HepG2 (cell line): ENCODE measurements at regions not wholly inside any gene's neighbourhood (a gene's known extent, or its start where the extent isn't known, plus 50 kb on each side); places are given as distances from the start of the nearest gene placed in this dataset.

Experiments used
- ATAC-seq: fragments of 200-7000 bp; cut with Tn5 transposase; 3 replicates; pipeline ENCODE4 v1.9.1; 2020; ENCODE audit warnings: mild to moderate bottlenecking, moderate library complexity
- BruUV-seq: library from RNA; stranded (reverse); fragments of 400-500 nt; replicated peaks from 2 replicates; lab custom pipeline; 2021; lab: Mats Ljungman, UMichigan
- CTCF ChIA-PET: fragments of 300-600 bp; formaldehyde crosslinking; extraction: SDS; loops from one replicate; lab custom pipeline; 2021; ENCODE audit warnings: low total read pairs, inconsistent platforms, low intra/inter-chr PET ratio; lab: Yijun Ruan, JAX
- POLR2A ChIA-PET: fragments of 350-600 bp; sonication (Branson Sonifier 250); formaldehyde crosslinking; loops from one replicate; lab custom pipeline; 2020; ENCODE audit warnings: antibody characterized with exemption, inconsistent platforms; lab: Yijun Ruan, JAX
- DNase-seq: peaks from one replicate; pipeline ENCODE4 v3.0.0-alpha.2; 2015; ENCODE audit warnings: low spot score
- FAIRE-seq: peaks from 3 replicates; lab custom pipeline; 2011; peaks lifted over from hg19 to GRCh38; lab: Jason Lieb, UNC
- H2AFZ ChIP-seq: one replicate; pipeline ENCODE4 v1.6.1; 2011; ENCODE audit warnings: low read length, inconsistent platforms
- H3K27ac ChIP-seq: fragments of 300-600 bp; 3 replicates; pipeline ENCODE4 v1.8.0; 2011; ENCODE audit warnings: mixed run types, mild to moderate bottlenecking, mixed read lengths, low read length, inconsistent platforms; ENCODE audit not compliant: insufficient read depth; ENCODE audit errors: extremely low read length
- H3K27me3 ChIP-seq, 2 experiments: fragments of 200-600 bp in 1 of 2; 2 replicates in 1 of 2; 3 replicates in 1 of 2; pipeline versions ENCODE4 v1.6.0 to v1.8.0; 2011; ENCODE audit warnings: low read length in 2 of 2, mild to moderate bottlenecking in 2 of 2, moderate library complexity in 2 of 2, inconsistent platforms in 1 of 2; ENCODE audit not compliant: insufficient read depth in 2 of 2, control insufficient read depth in 1 of 2
- H3K36me3 ChIP-seq, 2 experiments: fragments of 200-600 bp in 1 of 2; replicated peaks in 1 of 2; 2 replicates in 1 of 2; 3 replicates in 1 of 2; pipeline versions ENCODE4 v1.5.1 to v1.8.0; 2011; ENCODE audit warnings: low read length in 2 of 2, inconsistent platforms in 1 of 2; ENCODE audit not compliant: insufficient read depth in 2 of 2, control insufficient read depth in 1 of 2
- H3K4me1 ChIP-seq: 2 replicates; pipeline ENCODE4 v1.5.1; 2012; ENCODE audit warnings: low read length, inconsistent platforms; ENCODE audit not compliant: insufficient read depth
- H3K4me2 ChIP-seq: 2 replicates; pipeline ENCODE4 v1.6.0; 2011; ENCODE audit warnings: low read depth, low read length, inconsistent platforms
- H3K4me3 ChIP-seq, 3 experiments: fragments of 200-600 bp in 1 of 3; sonication (generic), shearing (Covaris generic) in 1 of 3; replicated peaks in 1 of 3; 2 replicates each; pipeline ENCODE4 v1.5.1; 2011 to 2016; ENCODE audit warnings: low read length in 3 of 3, inconsistent platforms in 2 of 3, low read depth in 2 of 3, mild to moderate bottlenecking in 2 of 3, control low read depth in 1 of 3, mixed read lengths in 1 of 3; ENCODE audit not compliant: insufficient read depth in 1 of 3
- H3K79me2 ChIP-seq: one replicate; pipeline ENCODE4 v1.6.1; 2011; ENCODE audit warnings: low read length, inconsistent platforms; ENCODE audit not compliant: insufficient read depth
- H3K9ac ChIP-seq: 2 replicates; pipeline ENCODE4 v1.6.0; 2011; ENCODE audit warnings: mild to moderate bottlenecking, low read depth, low read length, inconsistent platforms; ENCODE audit not compliant: insufficient read depth
- H3K9me3 ChIP-seq: 2 replicates; pipeline ENCODE4 v1.5.1; 2012; ENCODE audit warnings: mild to moderate bottlenecking, low read length
- H4K20me1 ChIP-seq: 2 replicates; pipeline ENCODE4 v1.6.0; 2011; ENCODE audit warnings: inconsistent platforms, mild to moderate bottlenecking, low read length, moderate library complexity; ENCODE audit not compliant: insufficient read depth
- FOXA1 ChIP-seq, 2 experiments: fragments of 450-650 bp in 1 of 2; sonication (generic) in 1 of 2; formaldehyde crosslinking in 1 of 2; IDR thresholded peaks; 2 replicates each; pipeline versions ENCODE4 v1.4.0 to v1.6.1; 2016 to 2020; ENCODE audit warnings: missing genetic modification reagents in 1 of 2
- IRX3 ChIP-seq: sonication (generic); formaldehyde crosslinking; IDR thresholded peaks from 2 replicates; pipeline ENCODE4 v1.8.1; 2023; ENCODE audit warnings: mild to moderate bottlenecking, low read depth, missing genetic modification reagents, borderline replicate concordance
- KDM4B ChIP-seq: sonication (generic); formaldehyde crosslinking; IDR thresholded peaks from 2 replicates; pipeline ENCODE4 v1.4.0; 2020; ENCODE audit warnings: missing genetic modification reagents
- NFYB ChIP-seq: sonication (generic); formaldehyde crosslinking; IDR thresholded peaks from 2 replicates; pipeline ENCODE4 v1.4.0; 2020; ENCODE audit warnings: missing genetic modification reagents
- POLR2AphosphoS5 ChIP-seq: IDR thresholded peaks from 2 replicates; pipeline ENCODE4 v1.6.1; 2012; ENCODE audit warnings: low read depth, low read length
- PPARG ChIP-seq: conservative IDR thresholded peaks from 2 replicates; pipeline ENCODE4 v1.6.1; 2016; ENCODE audit warnings: missing biosample characterization, missing genetic modification reagents
- PRMT3 ChIP-seq: sonication (generic); formaldehyde crosslinking; IDR thresholded peaks from 2 replicates; pipeline ENCODE4 v1.8.1; 2022; ENCODE audit warnings: low read depth, mild to moderate bottlenecking, moderate library complexity, missing genetic modification reagents, borderline replicate concordance
- RCOR2 ChIP-seq: IDR thresholded peaks from 2 replicates; pipeline ENCODE4 v1.6.1; 2016; ENCODE audit warnings: missing biosample characterization, missing genetic modification reagents
- SNRNP70 ChIP-seq: fragments of 200-400 bp; formaldehyde crosslinking; IDR thresholded peaks from 2 replicates; pipeline ENCODE4 v1.6.1; 2017; ENCODE audit warnings: mild to moderate bottlenecking, low read depth, low read length, moderate library complexity
- WIZ ChIP-seq: sonication (generic); formaldehyde crosslinking; IDR thresholded peaks from 2 replicates; pipeline ENCODE4 v1.5.1; 2020; ENCODE audit warnings: mild to moderate bottlenecking, missing genetic modification reagents
- ZNF367 ChIP-seq: sonication (generic); formaldehyde crosslinking; IDR thresholded peaks from 2 replicates; pipeline ENCODE4 v1.4.0; 2020; ENCODE audit warnings: missing genetic modification reagents, borderline replicate concordance
- ZNF556 ChIP-seq: sonication (generic); formaldehyde crosslinking; IDR thresholded peaks from 2 replicates; pipeline ENCODE4 v1.4.0; 2020; ENCODE audit warnings: mild to moderate bottlenecking, missing genetic modification reagents, borderline replicate concordance
- ZNF607 ChIP-seq: sonication (generic); formaldehyde crosslinking; IDR thresholded peaks from 2 replicates; pipeline ENCODE4 v1.5.1; 2020; ENCODE audit warnings: missing genetic modification reagents, mild to moderate bottlenecking, borderline replicate concordance
- ZNF878 ChIP-seq: sonication (generic); formaldehyde crosslinking; IDR thresholded peaks from 2 replicates; pipeline ENCODE4 v1.8.1; 2023; ENCODE audit warnings: mild to moderate bottlenecking, missing genetic modification reagents, moderate library complexity
- WGBS: methylation state at CpG from one replicate; pipeline ENCODE4 v1.1.6; 2017; ENCODE audit warnings: low lambda C conversion rate; 5-methylcytosine and 5-hydroxymethylcytosine counted together
- in situ Hi-C: cut with HindIII; loops from 2 replicates; pipeline ENCODE4 v1.10.0; 2017; ENCODE audit warnings: low pct_unique_long_range_greater_than_20kb; ENCODE audit not compliant: extremely low pct_ligation_motif_present
- intact Hi-C: fragments of 100-400 bp; cut with micrococcal nuclease; formaldehyde crosslinking; loops from one replicate; pipeline ENCODE4 v1.10.0; 2022; ENCODE audit not compliant: unreplicated experiment
- TF ChIP-seq, protein P1 (sequence below): sonication (generic); formaldehyde crosslinking; IDR thresholded peaks from 2 replicates; pipeline ENCODE4 v1.4.0; 2020; ENCODE audit warnings: mild to moderate bottlenecking, missing genetic modification reagents
- TF ChIP-seq, protein P2 (sequence below), 2 experiments: fragments of 450-650 bp in 1 of 2; sonication (generic) in 1 of 2; formaldehyde crosslinking; IDR thresholded peaks; 2 replicates each; pipeline versions ENCODE4 v1.5.0 to v1.8.0; 2020 to 2022; ENCODE audit warnings: mild to moderate bottlenecking in 1 of 2, missing genetic modification reagents in 1 of 2
- TF ChIP-seq, protein P3 (sequence below): sonication (generic); formaldehyde crosslinking; IDR thresholded peaks from 2 replicates; pipeline ENCODE4 v1.5.1; 2020; ENCODE audit warnings: missing genetic modification reagents, mild to moderate bottlenecking, borderline replicate concordance

DNA sequence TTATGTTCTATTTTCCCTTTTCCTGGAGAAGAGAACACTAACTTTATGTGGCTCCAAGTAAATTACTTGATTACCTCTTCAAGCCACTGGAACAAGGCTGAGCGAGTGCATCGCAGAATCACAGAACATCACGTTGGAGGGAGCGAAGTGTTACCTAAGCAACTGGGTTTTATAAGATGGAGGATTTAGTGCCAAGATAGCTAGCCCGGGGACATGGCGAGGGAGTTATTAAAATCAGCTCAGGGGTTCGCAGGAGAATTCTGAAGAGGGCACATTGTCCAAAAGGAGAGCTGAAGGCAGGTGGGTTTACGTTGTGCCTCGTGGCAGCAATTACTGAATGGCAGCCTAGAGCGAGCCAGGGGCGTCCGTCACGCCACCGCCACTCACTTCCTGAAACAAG, 563.2 kb upstream of the ADAMTS16 start:
- FAIRE-seq, result no peak
- WGBS, result 54% methylated on average over 14 of the region's 14 CpGs

DNA sequence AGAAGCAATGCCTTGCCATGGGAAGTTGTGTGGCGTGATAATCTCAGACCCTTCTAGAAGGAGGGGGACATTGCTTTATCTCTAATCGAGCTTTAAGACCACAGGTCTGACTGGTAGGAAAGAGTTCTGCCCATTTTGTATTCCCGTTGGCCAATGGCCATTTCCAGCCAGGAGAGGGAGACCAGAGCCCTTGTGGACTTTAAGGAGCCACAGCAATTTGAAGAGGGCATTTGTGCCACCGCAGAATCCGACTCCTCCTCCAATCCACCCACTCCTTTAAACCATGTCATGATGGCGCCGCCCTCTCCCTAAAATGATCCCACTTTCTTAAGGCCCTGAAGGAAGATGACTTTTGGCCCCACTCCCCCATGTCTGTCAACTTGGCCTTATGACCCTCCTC, 560.5 kb upstream of the ADAMTS16 start:
- ATAC-seq (no peak), DNase-seq (no peak), FAIRE-seq (no peak)
- Histone ChIP-seq H3K4me1 (no peaks in the 10 kb centered on the region), H2AFZ (no peak overlapping the region), H3K9ac (no peak overlapping the region), H4K20me1 (no peaks in the 10 kb centered on the region), H3K27me3 (no peaks in the 10 kb centered on the region), H3K27ac (no peak overlapping the region), H3K9me3 (peaks cover 58% of the 10 kb centered on the region), H3K36me3 (no peaks in the 10 kb centered on the region), H3K4me3 (no peak overlapping the region), H3K4me2 (no peak overlapping the region), H3K79me2 (no peaks in the 10 kb centered on the region)
- intact Hi-C loops (no loop called here), in situ Hi-C loops (no loop called here)
- ChIA-PET POLR2A (no interaction called here), CTCF (no interaction called here)
- 56% methylated on average over 5 of the region's 7 CpGs for WGBS
- BruUV-seq, result no TSS peak
- TF ChIP-seq ZNF607 (CRISPR knock-in tag), result no peak
- TF ChIP-seq PPARG (CRISPR knock-in tag), result no peak
- TF ChIP-seq PRMT3 (CRISPR knock-in tag), result no peak
- TF ChIP-seq ZNF878 (CRISPR knock-in tag), result no peak
- TF ChIP-seq, protein P1, sequence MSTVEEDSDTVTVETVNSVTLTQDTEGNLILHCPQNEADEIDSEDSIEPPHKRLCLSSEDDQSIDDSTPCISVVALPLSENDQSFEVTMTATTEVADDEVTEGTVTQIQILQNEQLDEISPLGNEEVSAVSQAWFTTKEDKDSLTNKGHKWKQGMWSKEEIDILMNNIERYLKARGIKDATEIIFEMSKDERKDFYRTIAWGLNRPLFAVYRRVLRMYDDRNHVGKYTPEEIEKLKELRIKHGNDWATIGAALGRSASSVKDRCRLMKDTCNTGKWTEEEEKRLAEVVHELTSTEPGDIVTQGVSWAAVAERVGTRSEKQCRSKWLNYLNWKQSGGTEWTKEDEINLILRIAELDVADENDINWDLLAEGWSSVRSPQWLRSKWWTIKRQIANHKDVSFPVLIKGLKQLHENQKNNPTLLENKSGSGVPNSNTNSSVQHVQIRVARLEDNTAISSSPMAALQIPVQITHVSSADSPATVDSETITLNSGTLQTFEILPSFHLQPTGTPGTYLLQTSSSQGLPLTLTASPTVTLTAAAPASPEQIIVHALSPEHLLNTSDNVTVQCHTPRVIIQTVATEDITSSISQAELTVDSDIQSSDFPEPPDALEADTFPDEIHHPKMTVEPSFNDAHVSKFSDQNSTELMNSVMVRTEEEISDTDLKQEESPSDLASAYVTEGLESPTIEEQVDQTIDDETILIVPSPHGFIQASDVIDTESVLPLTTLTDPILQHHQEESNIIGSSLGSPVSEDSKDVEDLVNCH, result no peak
- no peak for TF ChIP-seq FOXA1 (IDR thresholded peaks at IDR 0.05)
- no peak for TF ChIP-seq FOXA1 (CRISPR knock-in tag; IDR thresholded peaks at IDR 0.05)
- no peak for TF ChIP-seq ZNF556 (CRISPR knock-in tag)
- TF ChIP-seq, protein P2, sequence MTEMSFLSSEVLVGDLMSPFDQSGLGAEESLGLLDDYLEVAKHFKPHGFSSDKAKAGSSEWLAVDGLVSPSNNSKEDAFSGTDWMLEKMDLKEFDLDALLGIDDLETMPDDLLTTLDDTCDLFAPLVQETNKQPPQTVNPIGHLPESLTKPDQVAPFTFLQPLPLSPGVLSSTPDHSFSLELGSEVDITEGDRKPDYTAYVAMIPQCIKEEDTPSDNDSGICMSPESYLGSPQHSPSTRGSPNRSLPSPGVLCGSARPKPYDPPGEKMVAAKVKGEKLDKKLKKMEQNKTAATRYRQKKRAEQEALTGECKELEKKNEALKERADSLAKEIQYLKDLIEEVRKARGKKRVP (CRISPR knock-in tag; IDR thresholded peaks at IDR 0.05), result no peak
- TF ChIP-seq SNRNP70, result no peak
- no peak for TF ChIP-seq WIZ (CRISPR knock-in tag)

More for the DNA sequence above, 563.2 kb upstream of the ADAMTS16 start:
- in situ Hi-C loops, result no loop called here
- H3K79me2 ChIP-seq, result no peaks in the 10 kb centered on the region
- H2AFZ ChIP-seq, result no peak overlapping the region
- ATAC-seq (no peak), DNase-seq (no peak)
- H3K9ac ChIP-seq, result no peak overlapping the region
- no peak for TF ChIP-seq RCOR2 (CRISPR knock-in tag)
- no peak for TF ChIP-seq POLR2AphosphoS5
- TF ChIP-seq KDM4B (CRISPR knock-in tag), result no peak
- no peak for TF ChIP-seq ZNF367 (CRISPR knock-in tag)
- no peak for TF ChIP-seq IRX3
- TF ChIP-seq NFYB (CRISPR knock-in tag), result no peak
- TF ChIP-seq, protein P3, sequence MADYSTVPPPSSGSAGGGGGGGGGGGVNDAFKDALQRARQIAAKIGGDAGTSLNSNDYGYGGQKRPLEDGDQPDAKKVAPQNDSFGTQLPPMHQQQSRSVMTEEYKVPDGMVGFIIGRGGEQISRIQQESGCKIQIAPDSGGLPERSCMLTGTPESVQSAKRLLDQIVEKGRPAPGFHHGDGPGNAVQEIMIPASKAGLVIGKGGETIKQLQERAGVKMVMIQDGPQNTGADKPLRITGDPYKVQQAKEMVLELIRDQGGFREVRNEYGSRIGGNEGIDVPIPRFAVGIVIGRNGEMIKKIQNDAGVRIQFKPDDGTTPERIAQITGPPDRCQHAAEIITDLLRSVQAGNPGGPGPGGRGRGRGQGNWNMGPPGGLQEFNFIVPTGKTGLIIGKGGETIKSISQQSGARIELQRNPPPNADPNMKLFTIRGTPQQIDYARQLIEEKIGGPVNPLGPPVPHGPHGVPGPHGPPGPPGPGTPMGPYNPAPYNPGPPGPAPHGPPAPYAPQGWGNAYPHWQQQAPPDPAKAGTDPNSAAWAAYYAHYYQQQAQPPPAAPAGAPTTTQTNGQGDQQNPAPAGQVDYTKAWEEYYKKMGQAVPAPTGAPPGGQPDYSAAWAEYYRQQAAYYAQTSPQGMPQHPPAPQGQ (CRISPR knock-in tag), result no peak
- H4K20me1 ChIP-seq, result no peaks in the 10 kb centered on the region
- H3K27ac ChIP-seq, result no peak overlapping the region
- no peak overlapping the region for H3K4me3 ChIP-seq
- H3K4me2 ChIP-seq, result no peak overlapping the region
- H3K9me3 ChIP-seq, result peaks cover 65% of the 10 kb centered on the region
- no peaks in the 10 kb centered on the region for H3K4me1 ChIP-seq
- no TSS peak for BruUV-seq
- H3K36me3 ChIP-seq, result no peaks in the 10 kb centered on the region
- intact Hi-C loops, result no loop called here
- CTCF ChIA-PET, result no interaction called here
- POLR2A ChIA-PET, result no interaction called here
- no peaks in the 10 kb centered on the region for H3K27me3 ChIP-seq
